ENCODE measurements at regions not wholly inside any gene's neighbourhood (a gene's known extent, or its start where the extent isn't known, plus 50 kb on each side); places are given as distances from the start of the nearest gene placed in this dataset.

GRCh38 chr3:187931101-187931500 is 185.8 kb upstream of the BCL6 start:
- no peak for DNase-seq (ENCODE audit: low read depth)

- DNase-seq (ENCODE audit: low read depth): no peak
These were observed 186.6 kb upstream of the BCL6 start for GRCh38 chr3:187931770-187932278.

- no peak for DNase-seq (ENCODE audit: low read depth)
These were observed 187.3 kb upstream of the BCL6 start for GRCh38 chr3:187932530-187932929.

GRCh38 chr3:187935623-187936156 is 190.4 kb upstream of the BCL6 start:
- DNase-seq (ENCODE audit: low read depth): no peak

GRCh38 chr3:187936676-187937075 is 191.4 kb upstream of the BCL6 start:
- no peak for DNase-seq (ENCODE audit: low read depth)

GRCh38 chr3:187939891-187940290 is 194.6 kb upstream of the BCL6 start:
- DNase-seq (ENCODE audit: low read depth): no peak

GRCh38 chr3:187941135-187941847 is 196.0 kb upstream of the BCL6 start:
- DNase-seq (ENCODE audit: low read depth): no peak

- no peak for DNase-seq (ENCODE audit: low read depth)
These were observed 196.6 kb upstream of the BCL6 start for GRCh38 chr3:187941848-187942194.

- no peak for DNase-seq (ENCODE audit: low read depth)
These were observed 197.5 kb upstream of the BCL6 start for GRCh38 chr3:187942658-187943241.

- no peak for DNase-seq (ENCODE audit: low read depth)
These were observed 198.6 kb upstream of the BCL6 start for GRCh38 chr3:187943677-187944389.

- no peak for DNase-seq (ENCODE audit: low read depth)
These were observed 199.3 kb upstream of the BCL6 start for GRCh38 chr3:187944390-187945179.

- no peak for DNase-seq (ENCODE audit: low read depth)
These were observed 200.1 kb upstream of the BCL6 start for GRCh38 chr3:187945374-187945773.

- no peak for DNase-seq (ENCODE audit: low read depth)
These were observed 201.0 kb upstream of the BCL6 start for GRCh38 chr3:187946163-187946691.

GRCh38 chr3:187946981-187947380 is 201.7 kb upstream of the BCL6 start:
- no peak for DNase-seq (ENCODE audit: low read depth)

- DNase-seq (ENCODE audit: low read depth): no peak
These were observed 202.8 kb upstream of the BCL6 start for GRCh38 chr3:187947927-187948682.

- no peak for DNase-seq (ENCODE audit: low read depth)
These were observed 204.0 kb upstream of the BCL6 start for GRCh38 chr3:187949093-187949820.

GRCh38 chr3:187950671-187951070 is 203.3 kb upstream of the LPP start:
- DNase-seq (ENCODE audit: low read depth): no peak

GRCh38 chr3:187951452-187952190 is 202.3 kb upstream of the LPP start:
- DNase-seq (ENCODE audit: low read depth): no peak

GRCh38 chr3:187952849-187953248 is 201.1 kb upstream of the LPP start:
- DNase-seq (ENCODE audit: low read depth): no peak

GRCh38 chr3:187954516-187954872 is 199.5 kb upstream of the LPP start:
- no peak for DNase-seq (ENCODE audit: low read depth)
